IMR-90 (cell line): ENCODE measurements at regions not wholly inside any gene's neighbourhood (a gene's known extent, or its start where the extent isn't known, plus 50 kb on each side); places are given as distances from the start of the nearest gene placed in this dataset.

ENCODE experiments used
- ATAC-seq: fragments of 200-7000 bp; cut with Tn5 transposase; 2 replicates; pipeline ENCODE4 v1.9.1; 2020; ENCODE audit warnings: low read depth, mild to moderate bottlenecking, moderate library complexity
- BruUV-seq: library from RNA; stranded (reverse); fragments of 400-500 nt; replicated peaks from 2 replicates; lab custom pipeline; 2021; lab: Mats Ljungman, UMichigan
- CTCF ChIA-PET: fragments of 300-600 bp; formaldehyde crosslinking; extraction: SDS; loops from one replicate; lab custom pipeline; 2021; ENCODE audit warnings: antibody characterized with exemption; lab: Yijun Ruan, JAX
- POLR2A ChIA-PET: fragments of 300-600 bp; sonication (Branson Sonifier 250); formaldehyde crosslinking; loops from one replicate; lab custom pipeline; 2022; ENCODE audit warnings: antibody characterized with exemption; ENCODE audit not compliant: unreplicated experiment; lab: Charles Lee
- DNase-seq: peaks from one replicate; pipeline ENCODE4 v3.0.0; 2013
- H2AFZ ChIP-seq: replicated peaks from 2 replicates; pipeline ENCODE3; 2013; ENCODE audit warnings: low read length, mild to moderate bottlenecking; ENCODE audit not compliant: poor library complexity
- H2AK5ac ChIP-seq: 2 replicates; pipeline ENCODE4 v1.6.1; 2013; ENCODE audit warnings: low read depth, low read length, inconsistent platforms
- H2AK9ac ChIP-seq: replicated peaks from 2 replicates; pipeline ENCODE3; 2013; ENCODE audit warnings: mild to moderate bottlenecking, low read depth, low read length, moderate library complexity; ENCODE audit not compliant: poor library complexity
- H2BK120ac ChIP-seq: 2 replicates; pipeline ENCODE4 v1.6.1; 2013; ENCODE audit warnings: low read depth, low read length, inconsistent platforms
- H2BK15ac ChIP-seq: 3 replicates; pipeline ENCODE4 v1.6.1; 2013; ENCODE audit warnings: low read depth, low read length, inconsistent platforms
- H2BK20ac ChIP-seq: 2 replicates; pipeline ENCODE4 v1.6.1; 2013; ENCODE audit warnings: low read depth, mild to moderate bottlenecking, inconsistent platforms, low read length, moderate library complexity
- H2BK5ac ChIP-seq: 2 replicates; pipeline ENCODE4 v1.6.1; 2013; ENCODE audit warnings: mild to moderate bottlenecking, low read depth, low read length, inconsistent platforms; ENCODE audit not compliant: poor library complexity, severe bottlenecking
- H3K14ac ChIP-seq: replicated peaks from 2 replicates; pipeline ENCODE4 v1.6.1; 2013; ENCODE audit warnings: low read depth, low read length, inconsistent platforms
- H3K18ac ChIP-seq: 2 replicates; pipeline ENCODE4 v1.6.1; 2013; ENCODE audit warnings: low read depth, low read length, control low read depth
- H3K23ac ChIP-seq: 2 replicates; pipeline ENCODE4 v1.6.1; 2013; ENCODE audit warnings: low read depth, low read length, inconsistent platforms
- H3K27ac ChIP-seq: 2 replicates; pipeline ENCODE4 v1.5.1; 2013; ENCODE audit warnings: mild to moderate bottlenecking, control low read depth, low read length; ENCODE audit not compliant: insufficient read depth
- H3K27me3 ChIP-seq: 2 replicates; pipeline ENCODE4 v1.6.1; 2013; ENCODE audit warnings: low read length; ENCODE audit not compliant: control insufficient read depth, insufficient read depth
- H3K36me3 ChIP-seq: 2 replicates; pipeline ENCODE4 v1.6.1; 2013; ENCODE audit warnings: low read length, mixed read lengths; ENCODE audit not compliant: control insufficient read depth, insufficient read depth
- H3K4ac ChIP-seq: 2 replicates; pipeline ENCODE4 v1.6.1; 2013; ENCODE audit warnings: low read depth, low read length, inconsistent platforms
- H3K4me1 ChIP-seq: 2 replicates; pipeline ENCODE4 v1.6.1; 2013; ENCODE audit warnings: low read length, mixed read lengths; ENCODE audit not compliant: control insufficient read depth, insufficient read depth
- H3K4me2 ChIP-seq: 2 replicates; pipeline ENCODE4 v1.6.1; 2013; ENCODE audit warnings: low read depth, mild to moderate bottlenecking, control low read depth, low read length, moderate library complexity
- H3K4me3 ChIP-seq: 2 replicates; pipeline ENCODE4 v1.5.1; 2013; ENCODE audit warnings: low read depth, mild to moderate bottlenecking, control low read depth, low read length, moderate library complexity; ENCODE audit not compliant: insufficient read depth
- H3K56ac ChIP-seq: 2 replicates; pipeline ENCODE4 v1.6.1; 2013; ENCODE audit warnings: low read length, inconsistent platforms; ENCODE audit not compliant: insufficient read depth; ENCODE audit errors: extremely low read depth
- H3K79me1 ChIP-seq, 2 experiments: 2 replicates each; pipeline ENCODE4 v1.6.1; 2013; ENCODE audit warnings: low read length in 2 of 2, inconsistent platforms in 1 of 2, low read depth in 1 of 2
- H3K9ac ChIP-seq: 2 replicates; pipeline ENCODE4 v1.6.1; 2013; ENCODE audit warnings: low read depth, low read length, control low read depth
- H3K9me1 ChIP-seq: 2 replicates; pipeline ENCODE4 v1.6.1; 2013; ENCODE audit warnings: low read length, inconsistent platforms; ENCODE audit not compliant: insufficient read depth
- H3K9me3 ChIP-seq: 2 replicates; pipeline ENCODE4 v1.6.1; 2013; ENCODE audit warnings: low read length; ENCODE audit not compliant: control insufficient read depth, insufficient read depth
- H4K20me1 ChIP-seq: 2 replicates; pipeline ENCODE4 v1.6.1; 2013; ENCODE audit warnings: low read length, inconsistent platforms; ENCODE audit not compliant: insufficient read depth
- H4K5ac ChIP-seq: 2 replicates; pipeline ENCODE4 v1.6.1; 2013; ENCODE audit warnings: mild to moderate bottlenecking, low read depth, low read length, control low read depth
- H4K8ac ChIP-seq, 2 experiments: 2 replicates each; pipeline ENCODE4 v1.6.1; 2013; ENCODE audit warnings: low read depth in 2 of 2, low read length in 2 of 2, control low read depth in 1 of 2, inconsistent platforms in 1 of 2
- H4K91ac ChIP-seq: 2 replicates; pipeline ENCODE4 v1.6.1; 2013; ENCODE audit warnings: low read depth, low read length, inconsistent platforms; ENCODE audit not compliant: insufficient read depth
- BHLHE40 ChIP-seq: fragments of 150-350 bp; IDR thresholded peaks from 2 replicates; pipeline ENCODE4 v1.6.1; 2016; ENCODE audit warnings: mild to moderate bottlenecking, low read depth, low read length
- CEBPB ChIP-seq: IDR thresholded peaks from 2 replicates; pipeline ENCODE4 v1.6.1; 2012; ENCODE audit warnings: low read depth, low read length, improper control_type of control experiment
- CHD1 ChIP-seq: IDR thresholded peaks from 2 replicates; pipeline ENCODE4 v1.6.1; 2012; ENCODE audit warnings: low read depth, low read length, improper control_type of control experiment
- FOS ChIP-seq: fragments of 150-350 bp; IDR thresholded peaks from 2 replicates; pipeline ENCODE4 v1.6.1; 2016; ENCODE audit warnings: low read depth, low read length
- MAFK ChIP-seq: IDR thresholded peaks from 2 replicates; pipeline ENCODE4 v1.6.1; 2012; ENCODE audit warnings: low read depth, low read length, improper control_type of control experiment
- MXI1 ChIP-seq: IDR thresholded peaks from 2 replicates; pipeline ENCODE4 v1.6.1; 2012; ENCODE audit warnings: low read depth, mild to moderate bottlenecking, low read length, moderate library complexity, borderline replicate concordance
- NFE2L2 ChIP-seq: fragments of 150-350 bp; IDR thresholded peaks from 2 replicates; pipeline ENCODE4 v1.6.1; 2016; ENCODE audit warnings: low read depth, mild to moderate bottlenecking, low read length
- POLR2A ChIP-seq: IDR thresholded peaks from 2 replicates; pipeline ENCODE4 v1.6.1; 2012; ENCODE audit warnings: mild to moderate bottlenecking, low read depth, low read length
- RAD21 ChIP-seq: IDR thresholded peaks from 2 replicates; pipeline ENCODE4 v1.6.1; 2012; ENCODE audit warnings: low read length, improper control_type of control experiment
- RCOR1 ChIP-seq: IDR thresholded peaks from 2 replicates; pipeline ENCODE4 v1.6.1; 2012; ENCODE audit warnings: mild to moderate bottlenecking, low read length, improper control_type of control experiment; ENCODE audit not compliant: insufficient replicate concordance
- RFX5 ChIP-seq: IDR thresholded peaks from 2 replicates; pipeline ENCODE4 v1.8.0; 2012; ENCODE audit warnings: low read depth, mild to moderate bottlenecking, low read length, moderate library complexity
- SMC3 ChIP-seq: fragments of 150-350 bp; IDR thresholded peaks from 2 replicates; pipeline ENCODE4 v1.6.1; 2016; ENCODE audit warnings: low read depth, mild to moderate bottlenecking, antibody characterized with exemption, low read length, moderate library complexity
- USF2 ChIP-seq: fragments of 150-350 bp; IDR thresholded peaks from 2 replicates; pipeline ENCODE4 v1.6.1; 2017; ENCODE audit warnings: mild to moderate bottlenecking, antibody characterized with exemption, low read length, low read depth
- WGBS, 2 experiments: methylation state at CpG; one replicate each; pipeline versions ENCODE4 v1.1.5 to v1.1.7; 2013; ENCODE audit warnings: missing lambda C conversion rate in 2 of 2; ENCODE audit not compliant: insufficient read length in 1 of 2; ENCODE audit errors: extremely low coverage in 2 of 2; 5-methylcytosine and 5-hydroxymethylcytosine counted together
- dilution Hi-C: fragments of 300-500 bp; cut with HindIII; formaldehyde crosslinking; loops from one replicate; pipeline ENCODE4 v1.14.3; 2018; ENCODE audit warnings: low sequenced_read_pairs; ENCODE audit not compliant: unreplicated experiment
- in situ Hi-C: fragments of 300-500 bp; cut with MboI; formaldehyde crosslinking; loops from 3 replicates; pipeline ENCODE4 v1.14.3; 2019; ENCODE audit warnings: low sequenced_read_pairs, inconsistent platforms, mixed read lengths
- intact Hi-C: fragments of 100-400 bp; cut with micrococcal nuclease; formaldehyde crosslinking; loops from 2 replicates; pipeline ENCODE4 v1.10.0; 2022
- TF ChIP-seq, protein P1 (sequence below): conservative IDR thresholded peaks from 2 replicates; pipeline ENCODE4 v1.5.1; 2012; ENCODE audit warnings: mild to moderate bottlenecking, low read depth, low read length, improper control_type of control experiment
- TF ChIP-seq, protein P2 (sequence below): fragments of 150-350 bp; IDR thresholded peaks from 2 replicates; pipeline ENCODE4 v1.6.1; 2016; ENCODE audit warnings: low read depth, mild to moderate bottlenecking, low read length, moderate library complexity, borderline replicate concordance

DNA sequence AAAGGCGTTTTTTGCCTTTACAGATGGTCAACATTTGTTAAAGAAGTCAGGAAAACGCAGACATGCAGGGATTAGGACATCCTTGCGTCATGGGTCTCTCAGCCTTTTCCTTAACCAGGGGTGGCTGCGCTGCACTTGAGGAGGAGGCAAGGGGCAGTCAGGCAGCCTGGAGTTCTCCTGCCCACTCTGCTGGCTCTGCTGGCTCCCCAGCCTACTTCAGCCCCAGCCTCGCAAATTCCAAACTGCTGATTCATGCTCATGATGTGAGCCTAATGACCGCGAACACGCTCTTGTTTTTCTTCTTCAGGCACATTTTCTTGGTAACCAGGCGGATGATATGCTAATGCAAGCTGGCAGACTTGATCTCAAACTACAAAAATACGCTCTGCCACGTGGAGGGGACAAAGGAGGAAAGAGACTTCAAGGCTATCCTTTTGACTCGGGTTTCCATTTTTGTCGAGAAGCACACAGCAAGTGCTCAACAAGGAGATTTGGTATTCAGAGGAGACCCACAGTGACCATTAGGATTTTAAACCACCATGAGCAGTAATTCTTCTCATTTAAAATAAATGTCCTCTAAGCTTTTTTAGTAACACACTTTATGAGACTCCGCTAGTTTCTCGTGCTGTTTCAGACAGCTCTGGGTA lies 290.3 kb upstream of the STXBP5 start:
- Histone ChIP-seq H3K9me3 (no peaks in the 10 kb centered on the region), H2BK120ac (peak overlapping the region; percentile 98), H4K91ac (peak overlapping the region; percentile 97), H2AFZ (peak overlapping the region; percentile 71), H4K8ac (peak overlapping the region; percentile 74 to 93), H3K27me3 (no peaks in the 10 kb centered on the region), H3K79me1 (peaks cover 9 to 20% of the 10 kb centered on the region in 2 experiments; a peak in 3 of 4 replicates), H4K20me1 (no peaks in the 10 kb centered on the region), H3K4ac (peak overlapping the region; percentile 92), H2AK9ac (peak overlapping the region; percentile 87), H3K18ac (peak overlapping the region; percentile 96), H3K23ac (peak overlapping the region; percentile 95), H3K4me3 (peak overlapping the region; percentile 28; the same call in 1 of the 2 replicates), H2BK5ac (peak overlapping the region; percentile 95), H3K14ac (peak overlapping the region; percentile 95), H3K27ac (peak overlapping the region; percentile 97), H3K36me3 (no peaks in the 10 kb centered on the region), H3K4me2 (peak overlapping the region; percentile 76), H3K9me1 (peaks cover 8% of the 10 kb centered on the region), H2BK15ac (peak overlapping the region; percentile 84), H3K9ac (peak overlapping the region; percentile 82), H2BK20ac (peak overlapping the region; percentile 95), H3K4me1 (peaks cover 16% of the 10 kb centered on the region), H4K5ac (peak overlapping the region; percentile 91), H2AK5ac (peak overlapping the region; percentile 82), H3K56ac (peak overlapping the region; percentile 98)
- no TSS peak for BruUV-seq
- ATAC-seq (peak; percentile 88), DNase-seq (peak; percentile 99)
- 0% methylated on average over 1 of the region's 15 CpGs; no CpG with 5 or more reads in 1 of the 2 experiments for WGBS, 2 experiments
- POLR2A ChIA-PET: no interaction called here
- in situ Hi-C loops (loop anchor here (25.0 kb wide), 1 partner anchor 298 kb away; the partner anchor contains the start of gene STXBP5), dilution Hi-C loops (no loop called here), intact Hi-C loops (loop anchor here (1.0 to 5.0 kb wide), 6 partner anchors 57 to 371 kb away; no protein-coding TSS in a partner anchor)
- CTCF ChIA-PET: no interaction called here
- TF ChIP-seq RAD21 (peak; percentile 50), SMC3 (0 out of 2 replicates have a peak, but pooled peaks have one; percentile 21), NFE2L2 (peak; percentile 83), MXI1 (peak; percentile 93), CEBPB (peak; percentile 93), RFX5 (no peak), RCOR1 (peak; percentile 73), MAFK (peak; percentile 71), FOS (peak; percentile 88), USF2 (peak; percentile 64), POLR2A (peak; percentile 81), BHLHE40 (peak; percentile 73), CHD1 (no peak)
- TF ChIP-seq, protein P1, sequence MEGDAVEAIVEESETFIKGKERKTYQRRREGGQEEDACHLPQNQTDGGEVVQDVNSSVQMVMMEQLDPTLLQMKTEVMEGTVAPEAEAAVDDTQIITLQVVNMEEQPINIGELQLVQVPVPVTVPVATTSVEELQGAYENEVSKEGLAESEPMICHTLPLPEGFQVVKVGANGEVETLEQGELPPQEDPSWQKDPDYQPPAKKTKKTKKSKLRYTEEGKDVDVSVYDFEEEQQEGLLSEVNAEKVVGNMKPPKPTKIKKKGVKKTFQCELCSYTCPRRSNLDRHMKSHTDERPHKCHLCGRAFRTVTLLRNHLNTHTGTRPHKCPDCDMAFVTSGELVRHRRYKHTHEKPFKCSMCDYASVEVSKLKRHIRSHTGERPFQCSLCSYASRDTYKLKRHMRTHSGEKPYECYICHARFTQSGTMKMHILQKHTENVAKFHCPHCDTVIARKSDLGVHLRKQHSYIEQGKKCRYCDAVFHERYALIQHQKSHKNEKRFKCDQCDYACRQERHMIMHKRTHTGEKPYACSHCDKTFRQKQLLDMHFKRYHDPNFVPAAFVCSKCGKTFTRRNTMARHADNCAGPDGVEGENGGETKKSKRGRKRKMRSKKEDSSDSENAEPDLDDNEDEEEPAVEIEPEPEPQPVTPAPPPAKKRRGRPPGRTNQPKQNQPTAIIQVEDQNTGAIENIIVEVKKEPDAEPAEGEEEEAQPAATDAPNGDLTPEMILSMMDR: 0 out of 2 replicates have a peak, but pooled peaks have one; percentile 12
- TF ChIP-seq, protein P2, sequence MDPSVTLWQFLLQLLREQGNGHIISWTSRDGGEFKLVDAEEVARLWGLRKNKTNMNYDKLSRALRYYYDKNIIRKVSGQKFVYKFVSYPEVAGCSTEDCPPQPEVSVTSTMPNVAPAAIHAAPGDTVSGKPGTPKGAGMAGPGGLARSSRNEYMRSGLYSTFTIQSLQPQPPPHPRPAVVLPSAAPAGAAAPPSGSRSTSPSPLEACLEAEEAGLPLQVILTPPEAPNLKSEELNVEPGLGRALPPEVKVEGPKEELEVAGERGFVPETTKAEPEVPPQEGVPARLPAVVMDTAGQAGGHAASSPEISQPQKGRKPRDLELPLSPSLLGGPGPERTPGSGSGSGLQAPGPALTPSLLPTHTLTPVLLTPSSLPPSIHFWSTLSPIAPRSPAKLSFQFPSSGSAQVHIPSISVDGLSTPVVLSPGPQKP: no peak
